ENCODE measurements at regions not wholly inside any gene's neighbourhood (a gene's known extent, or its start where the extent isn't known, plus 50 kb on each side); places are given as distances from the start of the nearest gene placed in this dataset.

GRCh38 chr6:82568290-82568993 is 204.8 kb downstream of the TPBG start:
- no peak overlapping the region for H3K27ac ChIP-seq
- H3K4me2 ChIP-seq = no peak overlapping the region; the same call in 2 of the 3 replicates
- 0 out of 3 replicates have a peak, but pooled peaks cover 10% of the 10 kb centered on the region for H3K4me1 ChIP-seq
- H3K9me3 ChIP-seq = no peaks in the 10 kb centered on the region
- DNase-seq (ENCODE audit: low read depth in 1 of 2, low spot score in 1 of 2) (no peak), ATAC-seq (no peak), FAIRE-seq (no peak)
- CTCF ChIA-PET = no interaction called here
- TF ChIP-seq TP53 (CRISPR knock-in tag; IDR thresholded peaks at IDR 0.05) = no peak
- no peak for TF ChIP-seq EP300 (IDR thresholded peaks at IDR 0.05)
- TF ChIP-seq POLR2AphosphoS2 (conservative IDR thresholded peaks at IDR 0.05; ENCODE audit: low read length) = no peak
- TF ChIP-seq HOXB13 (CRISPR knock-in tag; IDR thresholded peaks at IDR 0.05; ENCODE audit: low read depth) = no peak
- no peak for TF ChIP-seq ZNF302 (CRISPR knock-in tag; IDR thresholded peaks at IDR 0.05)
- TF ChIP-seq, protein P1, sequence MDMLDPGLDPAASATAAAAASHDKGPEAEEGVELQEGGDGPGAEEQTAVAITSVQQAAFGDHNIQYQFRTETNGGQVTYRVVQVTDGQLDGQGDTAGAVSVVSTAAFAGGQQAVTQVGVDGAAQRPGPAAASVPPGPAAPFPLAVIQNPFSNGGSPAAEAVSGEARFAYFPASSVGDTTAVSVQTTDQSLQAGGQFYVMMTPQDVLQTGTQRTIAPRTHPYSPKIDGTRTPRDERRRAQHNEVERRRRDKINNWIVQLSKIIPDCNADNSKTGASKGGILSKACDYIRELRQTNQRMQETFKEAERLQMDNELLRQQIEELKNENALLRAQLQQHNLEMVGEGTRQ (IDR thresholded peaks at IDR 0.05) = no peak
- TF ChIP-seq ZFP36 (IDR thresholded peaks at IDR 0.05; ENCODE audit: borderline replicate concordance, partially characterized antibody) = no peak
- no peak for TF ChIP-seq HOXB5 (CRISPR knock-in tag; IDR thresholded peaks at IDR 0.05)
- TF ChIP-seq HEYL (CRISPR knock-in tag; IDR thresholded peaks at IDR 0.05) = no peak
- no peak for TF ChIP-seq HMGXB4 (CRISPR knock-in tag; IDR thresholded peaks at IDR 0.05; ENCODE audit: borderline replicate concordance)
- TF ChIP-seq TFCP2L1 (CRISPR knock-in tag; IDR thresholded peaks at IDR 0.05) = no peak
- no peak for TF ChIP-seq POLR2A (IDR thresholded peaks at IDR 0.05; ENCODE audit: low read length)
- TF ChIP-seq HOXA7 (CRISPR knock-in tag; IDR thresholded peaks at IDR 0.05) = no peak
- no peak for TF ChIP-seq MAX (IDR thresholded peaks at IDR 0.05)
- TF ChIP-seq GATA3 (IDR thresholded peaks at IDR 0.05; ENCODE audit: borderline replicate concordance) = no peak
- no peak for TF ChIP-seq E2F6 (IDR thresholded peaks at IDR 0.05; ENCODE audit: borderline replicate concordance, low read depth)
- TF ChIP-seq CBX2 (IDR thresholded peaks at IDR 0.05; ENCODE audit: borderline replicate concordance, low read depth) = no peak
- no peak for TF ChIP-seq EHF (CRISPR knock-in tag; IDR thresholded peaks at IDR 0.05)
- TF ChIP-seq, protein P2, sequence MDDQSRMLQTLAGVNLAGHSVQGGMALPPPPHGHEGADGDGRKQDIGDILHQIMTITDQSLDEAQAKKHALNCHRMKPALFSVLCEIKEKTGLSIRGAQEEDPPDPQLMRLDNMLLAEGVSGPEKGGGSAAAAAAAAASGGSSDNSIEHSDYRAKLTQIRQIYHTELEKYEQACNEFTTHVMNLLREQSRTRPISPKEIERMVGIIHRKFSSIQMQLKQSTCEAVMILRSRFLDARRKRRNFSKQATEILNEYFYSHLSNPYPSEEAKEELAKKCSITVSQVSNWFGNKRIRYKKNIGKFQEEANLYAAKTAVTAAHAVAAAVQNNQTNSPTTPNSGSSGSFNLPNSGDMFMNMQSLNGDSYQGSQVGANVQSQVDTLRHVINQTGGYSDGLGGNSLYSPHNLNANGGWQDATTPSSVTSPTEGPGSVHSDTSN (IDR thresholded peaks at IDR 0.05) = no peak
- WGBS (ENCODE audit: missing lambda C conversion rate) = 75% methylated on average over 5 of the region's 6 CpGs
- H3K4me3 ChIP-seq = no peak overlapping the region
- POLR2A ChIA-PET = no interaction called here

DNA sequence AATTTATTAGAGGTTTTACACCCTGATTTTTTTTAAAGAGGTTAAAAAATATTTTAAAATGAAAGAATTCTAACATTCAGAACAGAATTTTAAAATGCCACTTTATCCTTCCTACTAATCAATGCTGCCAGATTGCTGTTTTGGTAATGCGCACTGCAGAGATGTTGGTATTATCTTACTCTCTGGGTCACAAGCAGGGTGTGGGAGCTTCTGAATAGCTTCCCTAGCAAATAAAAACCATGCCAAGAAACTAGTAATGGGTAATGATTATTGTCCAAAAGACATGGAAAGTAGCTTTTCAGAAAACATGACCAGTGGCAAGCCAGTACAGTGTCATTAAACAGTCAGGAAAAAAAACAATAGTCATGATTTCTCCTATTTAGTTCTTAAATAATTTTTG is 205.4 kb downstream of the TPBG start:
- POLR2A ChIA-PET = no interaction called here
- CTCF ChIA-PET = no interaction called here
- Histone ChIP-seq H3K4me1 (0 out of 3 replicates have a peak, but pooled peaks cover 10% of the 10 kb centered on the region), H3K27ac (no peak overlapping the region), H3K9me3 (no peaks in the 10 kb centered on the region), H3K4me2 (no peak overlapping the region), H3K4me3 (no peak overlapping the region)
- 100% methylated on average over 1 of the region's 1 CpG for WGBS (ENCODE audit: missing lambda C conversion rate)
- ATAC-seq (no peak), FAIRE-seq (no peak), DNase-seq (ENCODE audit: low read depth in 1 of 2, low spot score in 1 of 2) (no peak)
- TF ChIP-seq HOXB5 (CRISPR knock-in tag; IDR thresholded peaks at IDR 0.05) (no peak), POLR2AphosphoS2 (conservative IDR thresholded peaks at IDR 0.05; ENCODE audit: low read length) (no peak), TFCP2L1 (CRISPR knock-in tag; IDR thresholded peaks at IDR 0.05) (no peak), KDM1A (IDR thresholded peaks at IDR 0.05; ENCODE audit: low read depth) (no peak), HEYL (CRISPR knock-in tag; IDR thresholded peaks at IDR 0.05) (no peak), EP300 (IDR thresholded peaks at IDR 0.05) (no peak), HDAC2 (IDR thresholded peaks at IDR 0.05) (no peak), EHF (CRISPR knock-in tag; IDR thresholded peaks at IDR 0.05) (no peak), GATA3 (IDR thresholded peaks at IDR 0.05; ENCODE audit: borderline replicate concordance) (no peak)
- TF ChIP-seq, protein P3, sequence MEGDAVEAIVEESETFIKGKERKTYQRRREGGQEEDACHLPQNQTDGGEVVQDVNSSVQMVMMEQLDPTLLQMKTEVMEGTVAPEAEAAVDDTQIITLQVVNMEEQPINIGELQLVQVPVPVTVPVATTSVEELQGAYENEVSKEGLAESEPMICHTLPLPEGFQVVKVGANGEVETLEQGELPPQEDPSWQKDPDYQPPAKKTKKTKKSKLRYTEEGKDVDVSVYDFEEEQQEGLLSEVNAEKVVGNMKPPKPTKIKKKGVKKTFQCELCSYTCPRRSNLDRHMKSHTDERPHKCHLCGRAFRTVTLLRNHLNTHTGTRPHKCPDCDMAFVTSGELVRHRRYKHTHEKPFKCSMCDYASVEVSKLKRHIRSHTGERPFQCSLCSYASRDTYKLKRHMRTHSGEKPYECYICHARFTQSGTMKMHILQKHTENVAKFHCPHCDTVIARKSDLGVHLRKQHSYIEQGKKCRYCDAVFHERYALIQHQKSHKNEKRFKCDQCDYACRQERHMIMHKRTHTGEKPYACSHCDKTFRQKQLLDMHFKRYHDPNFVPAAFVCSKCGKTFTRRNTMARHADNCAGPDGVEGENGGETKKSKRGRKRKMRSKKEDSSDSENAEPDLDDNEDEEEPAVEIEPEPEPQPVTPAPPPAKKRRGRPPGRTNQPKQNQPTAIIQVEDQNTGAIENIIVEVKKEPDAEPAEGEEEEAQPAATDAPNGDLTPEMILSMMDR (IDR thresholded peaks at IDR 0.05) = no peak
- TF ChIP-seq, protein P4, sequence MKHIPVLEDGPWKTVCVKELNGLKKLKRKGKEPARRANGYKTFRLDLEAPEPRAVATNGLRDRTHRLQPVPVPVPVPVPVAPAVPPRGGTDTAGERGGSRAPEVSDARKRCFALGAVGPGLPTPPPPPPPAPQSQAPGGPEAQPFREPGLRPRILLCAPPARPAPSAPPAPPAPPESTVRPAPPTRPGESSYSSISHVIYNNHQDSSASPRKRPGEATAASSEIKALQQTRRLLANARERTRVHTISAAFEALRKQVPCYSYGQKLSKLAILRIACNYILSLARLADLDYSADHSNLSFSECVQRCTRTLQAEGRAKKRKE (CRISPR knock-in tag; IDR thresholded peaks at IDR 0.05; ENCODE audit: low read depth) = no peak
- TF ChIP-seq, protein P1 (IDR thresholded peaks at IDR 0.05) = no peak
- TF ChIP-seq, protein P5, sequence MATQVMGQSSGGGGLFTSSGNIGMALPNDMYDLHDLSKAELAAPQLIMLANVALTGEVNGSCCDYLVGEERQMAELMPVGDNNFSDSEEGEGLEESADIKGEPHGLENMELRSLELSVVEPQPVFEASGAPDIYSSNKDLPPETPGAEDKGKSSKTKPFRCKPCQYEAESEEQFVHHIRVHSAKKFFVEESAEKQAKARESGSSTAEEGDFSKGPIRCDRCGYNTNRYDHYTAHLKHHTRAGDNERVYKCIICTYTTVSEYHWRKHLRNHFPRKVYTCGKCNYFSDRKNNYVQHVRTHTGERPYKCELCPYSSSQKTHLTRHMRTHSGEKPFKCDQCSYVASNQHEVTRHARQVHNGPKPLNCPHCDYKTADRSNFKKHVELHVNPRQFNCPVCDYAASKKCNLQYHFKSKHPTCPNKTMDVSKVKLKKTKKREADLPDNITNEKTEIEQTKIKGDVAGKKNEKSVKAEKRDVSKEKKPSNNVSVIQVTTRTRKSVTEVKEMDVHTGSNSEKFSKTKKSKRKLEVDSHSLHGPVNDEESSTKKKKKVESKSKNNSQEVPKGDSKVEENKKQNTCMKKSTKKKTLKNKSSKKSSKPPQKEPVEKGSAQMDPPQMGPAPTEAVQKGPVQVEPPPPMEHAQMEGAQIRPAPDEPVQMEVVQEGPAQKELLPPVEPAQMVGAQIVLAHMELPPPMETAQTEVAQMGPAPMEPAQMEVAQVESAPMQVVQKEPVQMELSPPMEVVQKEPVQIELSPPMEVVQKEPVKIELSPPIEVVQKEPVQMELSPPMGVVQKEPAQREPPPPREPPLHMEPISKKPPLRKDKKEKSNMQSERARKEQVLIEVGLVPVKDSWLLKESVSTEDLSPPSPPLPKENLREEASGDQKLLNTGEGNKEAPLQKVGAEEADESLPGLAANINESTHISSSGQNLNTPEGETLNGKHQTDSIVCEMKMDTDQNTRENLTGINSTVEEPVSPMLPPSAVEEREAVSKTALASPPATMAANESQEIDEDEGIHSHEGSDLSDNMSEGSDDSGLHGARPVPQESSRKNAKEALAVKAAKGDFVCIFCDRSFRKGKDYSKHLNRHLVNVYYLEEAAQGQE (IDR thresholded peaks at IDR 0.05) = no peak
